ENCODE measurements at regions not wholly inside any gene's neighbourhood (a gene's known extent, or its start where the extent isn't known, plus 50 kb on each side); places are given as distances from the start of the nearest gene placed in this dataset.

DNA sequence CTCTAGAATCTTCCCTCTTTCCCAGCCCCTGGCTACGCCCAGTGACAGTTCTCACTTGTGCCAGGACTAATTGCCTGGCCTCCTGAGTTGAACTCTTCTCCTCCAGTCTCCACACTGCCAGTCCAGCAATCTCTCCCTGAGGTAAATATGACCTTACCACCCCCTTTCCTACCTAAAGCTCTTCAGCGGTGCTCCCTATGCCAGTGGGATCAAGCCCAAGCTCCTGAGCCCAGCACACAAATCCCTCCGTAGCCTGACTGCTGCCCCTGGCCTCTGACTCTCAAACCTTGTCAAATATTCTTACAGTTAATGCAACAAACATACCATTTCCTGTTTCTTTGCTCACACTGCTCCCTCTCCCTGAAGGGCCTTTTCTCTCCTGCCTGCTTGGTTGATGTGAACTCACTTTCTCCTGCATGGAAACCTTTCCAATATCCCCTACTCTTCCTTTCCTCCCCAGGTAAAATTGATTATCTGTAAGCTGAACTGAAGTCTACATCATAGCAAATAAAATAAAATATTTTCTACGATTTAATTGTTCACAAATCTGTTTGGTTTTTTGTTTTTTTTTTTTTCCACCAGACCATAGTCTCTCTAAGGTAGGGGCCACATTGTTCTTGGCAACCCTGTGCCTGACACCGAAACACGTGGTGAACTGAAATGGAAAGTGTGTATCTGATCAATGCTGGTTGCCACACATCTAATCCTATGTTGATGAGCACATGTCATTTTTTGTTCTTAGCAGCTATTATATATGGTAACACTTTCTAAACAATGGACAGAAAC, 147.5 kb downstream of the SLC38A6 start:
- POLR2A ChIA-PET: no interaction called here
- H3K4me3 ChIP-seq (ENCODE audit: low read depth, low read length): no peak overlapping the region
- DNase-seq (ENCODE audit: low read depth, low spot score): no peak
- CTCF ChIA-PET: no interaction called here
- no peak for TF ChIP-seq CTCF (IDR thresholded peaks at IDR 0.05; ENCODE audit: insufficient read depth, low read length, missing control alignments)

- ChIA-PET POLR2A (no interaction called here), CTCF (interaction anchor here (1.2 to 1.4 kb wide), 3 partner anchors 14 to 127 kb away, joined by 3 to 5 read pairs (median 4); no protein-coding TSS in a partner anchor)
- no peak overlapping the region for H3K4me3 ChIP-seq (ENCODE audit: low read depth, low read length)
- no peak for TF ChIP-seq CTCF (IDR thresholded peaks at IDR 0.05; ENCODE audit: insufficient read depth, low read length, missing control alignments)
- no peak for DNase-seq (ENCODE audit: low read depth, low spot score)
These were observed 145.8 kb downstream of the SLC38A6 start for GRCh38 chr14:61126603-61127498.

DNA sequence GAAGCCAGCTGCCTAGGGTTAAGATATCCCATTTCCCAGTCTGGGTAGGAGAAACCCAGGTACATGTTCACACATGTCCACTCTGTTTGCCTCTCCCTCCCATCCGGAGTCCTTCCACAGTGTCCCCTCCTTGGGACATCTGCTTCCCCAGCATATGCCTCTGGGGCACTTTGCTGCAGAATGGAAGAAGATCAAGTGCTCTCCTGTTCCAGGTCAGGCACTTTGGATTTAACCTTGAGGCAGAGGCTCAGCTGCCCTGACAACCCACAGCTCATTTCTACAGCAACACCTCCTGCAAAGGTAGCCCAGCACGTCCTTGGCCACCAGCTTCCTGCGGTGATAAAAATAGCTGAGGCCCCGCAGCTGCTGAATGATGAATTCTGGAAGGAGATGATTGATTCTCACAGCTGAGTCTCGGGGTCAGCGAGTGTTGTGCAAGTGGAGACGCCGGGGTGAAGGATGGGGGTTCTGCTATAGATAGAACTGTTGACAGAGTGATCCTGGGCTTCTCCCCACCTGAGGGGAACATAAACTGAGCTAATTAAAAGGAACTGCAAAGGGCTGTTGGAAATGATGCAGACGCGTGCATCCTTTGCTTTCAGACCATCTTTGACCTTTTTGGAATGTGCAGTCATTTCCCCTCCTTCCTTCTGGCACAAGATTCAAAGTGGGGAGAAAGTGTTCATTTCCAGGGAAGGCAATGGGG, 145.0 kb downstream of the SLC38A6 start:
- H3K4me3 ChIP-seq (ENCODE audit: low read depth, low read length): no peak overlapping the region
- ChIA-PET POLR2A (no interaction called here), CTCF (interaction anchor here (1.2 to 1.4 kb wide), 3 partner anchors 15 to 128 kb away, joined by 3 to 5 read pairs (median 4); no protein-coding TSS in a partner anchor)
- no peak for DNase-seq (ENCODE audit: low read depth, low spot score)
- no peak for TF ChIP-seq CTCF (IDR thresholded peaks at IDR 0.05; ENCODE audit: insufficient read depth, low read length, missing control alignments)

DNA sequence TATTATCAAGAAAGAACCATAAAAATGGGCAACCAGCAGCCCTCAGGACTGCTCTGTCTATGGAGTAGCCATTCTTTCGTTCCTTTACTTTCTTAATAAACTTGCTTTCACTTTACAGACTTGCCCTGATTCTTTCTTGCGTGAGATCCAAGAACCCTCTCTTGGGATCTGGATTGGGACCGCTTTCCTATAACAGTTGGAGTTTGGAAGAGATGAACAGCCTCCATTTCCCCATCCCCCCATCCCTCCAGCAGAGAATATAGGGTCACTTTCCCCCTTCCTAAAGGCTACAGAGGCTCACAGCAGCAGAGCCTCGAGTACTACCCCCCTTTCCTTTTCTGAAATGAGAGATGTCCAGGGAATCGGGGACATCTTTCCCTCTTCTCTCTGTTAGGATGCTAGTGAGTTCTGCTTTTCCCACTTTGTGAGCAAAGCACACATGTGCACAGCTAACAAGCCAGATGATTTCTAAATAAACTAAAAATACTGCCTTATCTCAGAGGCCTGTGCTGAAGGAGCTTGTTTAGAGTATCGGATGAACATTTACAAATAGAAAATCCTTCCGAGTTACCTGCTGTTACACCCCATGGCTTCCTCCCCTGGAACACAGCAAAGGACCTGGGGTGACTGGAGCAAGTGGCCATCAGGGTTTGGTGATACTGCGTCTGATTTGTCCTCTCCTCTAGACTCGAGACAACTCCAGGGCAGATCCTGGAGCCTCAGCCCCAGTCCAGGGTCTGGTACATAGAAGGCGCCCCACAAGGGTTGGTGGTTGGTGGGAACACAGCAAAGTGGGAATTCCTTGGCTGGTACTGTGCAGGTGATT, 144.2 kb downstream of the SLC38A6 start:
- no peak for TF ChIP-seq CTCF (IDR thresholded peaks at IDR 0.05; ENCODE audit: insufficient read depth, low read length, missing control alignments)
- CTCF ChIA-PET: interaction anchor here (1.1 to 1.3 kb wide), 3 partner anchors 15 to 128 kb away, joined by 3 to 4 read pairs (median 3); no protein-coding TSS in a partner anchor
- no peak overlapping the region for H3K4me3 ChIP-seq (ENCODE audit: low read depth, low read length)
- POLR2A ChIA-PET: no interaction called here
- DNase-seq (ENCODE audit: low read depth, low spot score): no peak

GRCh38 chr14:61122862-61123261, 141.8 kb downstream of the SLC38A6 start:
- no peak for TF ChIP-seq CTCF (IDR thresholded peaks at IDR 0.05; ENCODE audit: insufficient read depth, low read length, missing control alignments)
- no peak for DNase-seq (ENCODE audit: low read depth, low spot score)
- POLR2A ChIA-PET: no interaction called here
- CTCF ChIA-PET: no interaction called here
- H3K4me3 ChIP-seq (ENCODE audit: low read depth, low read length): no peak overlapping the region

Measured in AG04449 (cell line).